H9 (cell line): ENCODE measurements at regions not wholly inside any gene's neighbourhood (a gene's known extent, or its start where the extent isn't known, plus 50 kb on each side); places are given as distances from the start of the nearest gene placed in this dataset.

Experiments
- DNase-seq: peaks from one replicate; pipeline ENCODE4 v3.0.0-alpha.2; 2017
- H2AFZ ChIP-seq: one replicate; pipeline ENCODE4 v1.6.1; 2013; ENCODE audit warnings: mild to moderate bottlenecking, low read length, control low read depth, moderate library complexity
- H2AK5ac ChIP-seq: 2 replicates; pipeline ENCODE4 v1.6.1; 2013; ENCODE audit warnings: low read length, control low read depth, mixed read lengths; ENCODE audit not compliant: insufficient read length
- H2BK120ac ChIP-seq: one replicate; pipeline ENCODE4 v1.6.1; 2013; ENCODE audit warnings: low read depth, mild to moderate bottlenecking, low read length, control low read depth, inconsistent platforms; ENCODE audit not compliant: poor library complexity, severe bottlenecking
- H2BK12ac ChIP-seq: 2 replicates; pipeline ENCODE4 v1.6.1; 2013; ENCODE audit warnings: low read length, control low read depth, mixed read lengths, low read depth; ENCODE audit not compliant: insufficient read length
- H2BK15ac ChIP-seq: 2 replicates; pipeline ENCODE4 v1.6.1; 2013; ENCODE audit warnings: low read depth, low read length, control low read depth
- H2BK20ac ChIP-seq: one replicate; pipeline ENCODE4 v1.6.1; 2013; ENCODE audit warnings: low read depth, mild to moderate bottlenecking, low read length, control low read depth, inconsistent platforms; ENCODE audit not compliant: poor library complexity, severe bottlenecking
- H2BK5ac ChIP-seq: 2 replicates; pipeline ENCODE4 v1.6.1; 2013; ENCODE audit warnings: low read length, control low read depth, mixed read lengths; ENCODE audit not compliant: insufficient read length
- H3K14ac ChIP-seq: 2 replicates; pipeline ENCODE4 v1.6.1; 2013; ENCODE audit warnings: low read length, control low read depth; ENCODE audit not compliant: insufficient read depth
- H3K18ac ChIP-seq: 2 replicates; pipeline ENCODE4 v1.6.1; 2013; ENCODE audit warnings: low read depth, mild to moderate bottlenecking, mixed read lengths, low read length, control low read depth; ENCODE audit not compliant: insufficient read length
- H3K23ac ChIP-seq: 2 replicates; pipeline ENCODE4 v1.6.1; 2013; ENCODE audit warnings: low read length, control low read depth, mixed read lengths, low read depth; ENCODE audit not compliant: insufficient read length
- H3K23me2 ChIP-seq: 2 replicates; pipeline ENCODE4 v1.6.1; 2013; ENCODE audit warnings: low read depth, mild to moderate bottlenecking, mixed read lengths, low read length, control low read depth; ENCODE audit not compliant: insufficient read length, poor library complexity, severe bottlenecking
- H3K27ac ChIP-seq: 2 replicates; pipeline ENCODE4 v1.5.1; 2013; ENCODE audit warnings: low read length, control low read depth, mixed read lengths, low read depth; ENCODE audit not compliant: insufficient read length
- H3K27me3 ChIP-seq: 2 replicates; pipeline ENCODE4 v1.6.1; 2013; ENCODE audit warnings: low read length, control low read depth, inconsistent platforms; ENCODE audit not compliant: insufficient read depth
- H3K4ac ChIP-seq: 2 replicates; pipeline ENCODE4 v1.6.1; 2013; ENCODE audit warnings: low read depth, mild to moderate bottlenecking, control low read depth, inconsistent platforms, low read length, moderate library complexity
- H3K4me1 ChIP-seq: 2 replicates; pipeline ENCODE4 v1.6.1; 2013; ENCODE audit warnings: low read length, control low read depth, inconsistent platforms; ENCODE audit not compliant: insufficient read depth
- H3K4me2 ChIP-seq: 2 replicates; pipeline ENCODE4 v1.6.1; 2013; ENCODE audit warnings: low read length, control low read depth, mixed read lengths; ENCODE audit not compliant: insufficient read length, insufficient read depth
- H3K56ac ChIP-seq: 2 replicates; pipeline ENCODE4 v1.6.1; 2013; ENCODE audit warnings: low read depth, mild to moderate bottlenecking, mixed read lengths, low read length, control low read depth; ENCODE audit not compliant: insufficient read length
- H3K79me1 ChIP-seq: 2 replicates; pipeline ENCODE4 v1.6.1; 2013; ENCODE audit warnings: low read depth, mild to moderate bottlenecking, moderate library complexity, low read length, control low read depth, inconsistent platforms; ENCODE audit not compliant: insufficient read depth, poor library complexity, severe bottlenecking
- H3K79me2 ChIP-seq: 2 replicates; pipeline ENCODE4 v1.6.1; 2013; ENCODE audit warnings: low read length, control low read depth, inconsistent platforms; ENCODE audit not compliant: insufficient read depth
- H3K9ac ChIP-seq: 2 replicates; pipeline ENCODE4 v1.6.1; 2013; ENCODE audit warnings: low read length, control low read depth, mixed read lengths; ENCODE audit not compliant: insufficient read length; ENCODE audit errors: extremely low read depth
- H3K9me3 ChIP-seq: one replicate; pipeline ENCODE4 v1.6.1; 2013; ENCODE audit warnings: low read depth, low read length, inconsistent platforms; ENCODE audit not compliant: control insufficient read depth
- H3T11ph ChIP-seq: one replicate; pipeline ENCODE4 v1.6.1; 2013; ENCODE audit warnings: mild to moderate bottlenecking, low read length, control low read depth, inconsistent platforms
- H4K20me1 ChIP-seq: one replicate; pipeline ENCODE4 v1.6.1; 2013; ENCODE audit not compliant: control insufficient read depth, insufficient read length, insufficient read depth
- H4K5ac ChIP-seq: 2 replicates; pipeline ENCODE4 v1.6.1; 2013; ENCODE audit warnings: low read depth, mild to moderate bottlenecking, mixed read lengths, low read length, control low read depth; ENCODE audit not compliant: insufficient read length
- H4K8ac ChIP-seq: replicated peaks from 2 replicates; pipeline ENCODE4 v1.6.1; 2013; ENCODE audit warnings: low read length, control low read depth, mixed read lengths, low read depth; ENCODE audit not compliant: insufficient read length
- H4K91ac ChIP-seq: 2 replicates; pipeline ENCODE4 v1.6.1; 2013; ENCODE audit warnings: low read depth, mild to moderate bottlenecking, moderate library complexity, mixed read lengths, low read length, control low read depth; ENCODE audit not compliant: insufficient read length
- H3K27ac Mint-ChIP-seq, 3 experiments: 2 replicates in 2 of 3; 3 replicates in 1 of 3; pipeline ENCODE4 v1.8.0; 2020 to 2021; ENCODE audit warnings: mixed read lengths in 3 of 3, mild to moderate bottlenecking in 1 of 3, moderate library complexity in 1 of 3
- H3K27me3 Mint-ChIP-seq: 2 replicates; pipeline ENCODE4 v1.8.0; 2021; ENCODE audit warnings: low read depth, mild to moderate bottlenecking, moderate library complexity, mixed read lengths
- H3K36me3 Mint-ChIP-seq, 3 experiments: 2 replicates in 2 of 3; 3 replicates in 1 of 3; pipeline ENCODE4 v1.8.0; 2020 to 2021; ENCODE audit warnings: low read depth in 3 of 3, mixed read lengths in 3 of 3; ENCODE audit not compliant: insufficient read depth in 1 of 3
- H3K4me1 Mint-ChIP-seq, 2 experiments: 2 replicates each; pipeline ENCODE4 v1.8.0; 2020; ENCODE audit warnings: mixed read lengths in 2 of 2
- H3K4me3 Mint-ChIP-seq, 2 experiments: 2 replicates in 1 of 2; 3 replicates in 1 of 2; pipeline ENCODE4 v1.8.0; 2020 to 2021; ENCODE audit warnings: mild to moderate bottlenecking in 2 of 2, mixed read lengths in 2 of 2, moderate library complexity in 1 of 2
- H3K9me3 Mint-ChIP-seq, 2 experiments: 2 replicates in 1 of 2; 3 replicates in 1 of 2; pipeline ENCODE4 v1.8.0; 2020; ENCODE audit warnings: mild to moderate bottlenecking in 2 of 2, mixed read lengths in 2 of 2, moderate library complexity in 1 of 2
- WGBS: extraction: QIAGEN DNeasy Blood & Tissue Kit; methylation state at CpG from one replicate; pipeline ENCODE4 v1.1.7; 2013; ENCODE audit warnings: missing lambda C conversion rate, low lambda C conversion rate, mixed read lengths; ENCODE audit not compliant: insufficient read length; ENCODE audit errors: extremely low coverage; 5-methylcytosine and 5-hydroxymethylcytosine counted together
- TF ChIP-seq, protein P1 (sequence below): fragments of 200-600 bp; sonication (generic); conservative IDR thresholded peaks from 3 replicates; pipeline ENCODE4 v1.8.0; 2021; ENCODE audit warnings: antibody characterized with exemption, mild to moderate bottlenecking

DNA sequence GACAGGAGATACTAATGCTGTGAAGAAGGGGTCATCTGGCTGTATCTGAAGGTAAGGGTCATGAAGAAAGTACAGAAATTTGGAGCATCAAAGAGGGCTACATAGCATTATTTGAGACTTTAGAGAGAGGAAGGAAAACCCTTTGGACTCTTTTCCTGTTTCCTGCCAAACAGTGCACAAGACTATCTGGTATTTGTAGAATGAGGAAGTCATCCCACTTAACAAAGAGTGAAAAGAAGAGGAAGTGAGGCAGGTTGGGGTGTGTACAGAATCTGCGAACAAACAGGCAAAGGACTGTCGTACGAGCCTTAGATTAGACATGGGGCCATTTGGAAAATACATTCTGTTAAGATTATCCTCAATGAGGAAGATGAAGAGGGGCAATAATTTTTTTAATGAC, 546.8 kb upstream of the EPHA6 start:
- Histone ChIP-seq H3K9ac (no peak overlapping the region), H2AFZ (no peak overlapping the region), H3K18ac (no peak overlapping the region), H3K14ac (no peak overlapping the region), H3K79me1 (no peaks in the 10 kb centered on the region), H3K56ac (no peak overlapping the region), H4K91ac (no peak overlapping the region), H4K20me1 (no peaks in the 10 kb centered on the region), H3K23ac (no peak overlapping the region), H4K8ac (no peak overlapping the region), H2BK20ac (no peak overlapping the region), H3K9me3 (no peaks in the 10 kb centered on the region), H3K23me2 (no peaks in the 10 kb centered on the region), H2BK15ac (no peak overlapping the region), H3K4ac (no peak overlapping the region), H3K79me2 (no peaks in the 10 kb centered on the region), H3K27ac (no peak overlapping the region), H3K27me3 (no peaks in the 10 kb centered on the region), H2BK5ac (no peak overlapping the region), H2BK12ac (no peak overlapping the region), H3T11ph (no peak overlapping the region), H2BK120ac (no peak overlapping the region), H3K4me1 (no peaks in the 10 kb centered on the region), H2AK5ac (no peak overlapping the region), H3K4me2 (no peak overlapping the region), H4K5ac (no peak overlapping the region)
- TF ChIP-seq, protein P1, sequence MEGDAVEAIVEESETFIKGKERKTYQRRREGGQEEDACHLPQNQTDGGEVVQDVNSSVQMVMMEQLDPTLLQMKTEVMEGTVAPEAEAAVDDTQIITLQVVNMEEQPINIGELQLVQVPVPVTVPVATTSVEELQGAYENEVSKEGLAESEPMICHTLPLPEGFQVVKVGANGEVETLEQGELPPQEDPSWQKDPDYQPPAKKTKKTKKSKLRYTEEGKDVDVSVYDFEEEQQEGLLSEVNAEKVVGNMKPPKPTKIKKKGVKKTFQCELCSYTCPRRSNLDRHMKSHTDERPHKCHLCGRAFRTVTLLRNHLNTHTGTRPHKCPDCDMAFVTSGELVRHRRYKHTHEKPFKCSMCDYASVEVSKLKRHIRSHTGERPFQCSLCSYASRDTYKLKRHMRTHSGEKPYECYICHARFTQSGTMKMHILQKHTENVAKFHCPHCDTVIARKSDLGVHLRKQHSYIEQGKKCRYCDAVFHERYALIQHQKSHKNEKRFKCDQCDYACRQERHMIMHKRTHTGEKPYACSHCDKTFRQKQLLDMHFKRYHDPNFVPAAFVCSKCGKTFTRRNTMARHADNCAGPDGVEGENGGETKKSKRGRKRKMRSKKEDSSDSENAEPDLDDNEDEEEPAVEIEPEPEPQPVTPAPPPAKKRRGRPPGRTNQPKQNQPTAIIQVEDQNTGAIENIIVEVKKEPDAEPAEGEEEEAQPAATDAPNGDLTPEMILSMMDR, result no peak
- Mint-ChIP-seq H3K27ac (no peak overlapping the region), H3K36me3 (no peaks in the 10 kb centered on the region), H3K27me3 (no peaks in the 10 kb centered on the region; the same call in 1 of the 2 replicates), H3K4me3 (no peak overlapping the region), H3K9me3 (peaks cover 3 to 4% of the 10 kb centered on the region in 2 experiments; a peak in 2 of 5 replicates), H3K4me1 (no peaks in the 10 kb centered on the region)
- no CpG with 5 or more reads among the region's 3 CpGs for WGBS
- no peak for DNase-seq
